ENCODE measurements at regions not wholly inside any gene's neighbourhood (a gene's known extent, or its start where the extent isn't known, plus 50 kb on each side); places are given as distances from the start of the nearest gene placed in this dataset.

DNA sequence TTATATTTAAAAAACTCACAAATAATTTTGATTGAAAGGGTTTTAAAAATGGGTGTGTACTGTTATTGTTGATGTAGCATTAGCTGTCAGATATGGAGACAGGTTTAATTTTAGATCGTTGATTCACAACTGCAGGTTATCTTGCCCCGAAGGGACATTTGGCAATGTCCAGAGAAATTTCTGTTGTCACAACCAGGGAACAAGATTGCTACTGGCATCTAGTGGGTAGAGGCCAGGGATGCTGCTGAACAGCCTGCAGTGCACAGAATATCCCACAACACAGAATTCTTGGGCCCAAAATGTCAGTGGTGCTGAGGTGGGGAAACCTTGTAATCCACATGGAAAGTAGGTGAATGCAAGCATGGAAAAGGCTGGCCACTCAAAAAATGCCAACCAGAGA is 114.9 kb downstream of the MAGEB17 start:
- Histone ChIP-seq H3K27me3 (ENCODE audit: control insufficient read depth, insufficient read depth, low read length) (no peaks in the 10 kb centered on the region), H3K4me1 (ENCODE audit: control insufficient read depth, insufficient read depth, low read length) (no peaks in the 10 kb centered on the region), H3K27ac (ENCODE audit: low read depth, low read length) (no peak overlapping the region), H3K4me3 (ENCODE audit: low read depth, low read length) (no peak overlapping the region), H3K36me3 (ENCODE audit: control insufficient read depth, insufficient read depth, low read length) (no peaks in the 10 kb centered on the region), H3K9me3 (ENCODE audit: control insufficient read depth, insufficient read depth, low read length) (peaks cover 4% of the 10 kb centered on the region; the same call in 1 of the 2 replicates), H3K9ac (ENCODE audit: low read depth, low read length) (no peak overlapping the region)

- no peaks in the 10 kb centered on the region for H3K27me3 ChIP-seq (ENCODE audit: control insufficient read depth, insufficient read depth, low read length)
- peaks cover 6% of the 10 kb centered on the region; the same call in 1 of the 2 replicates for H3K9me3 ChIP-seq (ENCODE audit: control insufficient read depth, insufficient read depth, low read length)
- H3K4me3 ChIP-seq (ENCODE audit: low read depth, low read length): no peak overlapping the region
- no peak overlapping the region for H3K27ac ChIP-seq (ENCODE audit: low read depth, low read length)
- no peaks in the 10 kb centered on the region for H3K36me3 ChIP-seq (ENCODE audit: control insufficient read depth, insufficient read depth, low read length)
- H3K4me1 ChIP-seq (ENCODE audit: control insufficient read depth, insufficient read depth, low read length): no peaks in the 10 kb centered on the region
- H3K9ac ChIP-seq (ENCODE audit: low read depth, low read length): no peak overlapping the region
Measured at GRCh38 chrX:16284842-16285241, 117.6 kb downstream of the MAGEB17 start.

DNA sequence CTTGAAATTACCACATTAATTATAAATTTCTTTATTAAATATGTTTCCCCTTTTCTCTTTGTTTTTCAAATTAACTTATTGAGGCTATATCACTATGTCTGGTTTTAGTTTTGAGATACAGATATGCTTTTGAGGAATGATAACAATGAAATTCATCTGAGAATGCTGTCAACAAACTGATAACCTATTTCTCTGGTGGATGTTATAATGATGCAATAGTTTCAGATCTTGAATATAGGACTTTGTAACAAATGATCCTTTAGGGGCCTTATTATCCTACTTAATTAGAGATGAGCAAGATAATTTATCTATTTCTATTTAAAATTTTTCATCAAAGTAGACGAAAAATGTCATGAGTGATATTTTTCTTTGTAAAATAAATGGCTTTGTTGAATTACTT is 123.7 kb downstream of the MAGEB17 start:
- H3K4me1 ChIP-seq (ENCODE audit: control insufficient read depth, insufficient read depth, low read length): peaks cover 9% of the 10 kb centered on the region; the same call in 1 of the 2 replicates
- H3K9me3 ChIP-seq (ENCODE audit: control insufficient read depth, insufficient read depth, low read length): peaks cover 4% of the 10 kb centered on the region; the same call in 1 of the 2 replicates
- no peaks in the 10 kb centered on the region for H3K27me3 ChIP-seq (ENCODE audit: control insufficient read depth, insufficient read depth, low read length)
- no peak overlapping the region for H3K9ac ChIP-seq (ENCODE audit: low read depth, low read length)
- H3K4me3 ChIP-seq (ENCODE audit: low read depth, low read length): no peak overlapping the region
- H3K27ac ChIP-seq (ENCODE audit: low read depth, low read length): no peak overlapping the region
- no peaks in the 10 kb centered on the region for H3K36me3 ChIP-seq (ENCODE audit: control insufficient read depth, insufficient read depth, low read length)

DNA sequence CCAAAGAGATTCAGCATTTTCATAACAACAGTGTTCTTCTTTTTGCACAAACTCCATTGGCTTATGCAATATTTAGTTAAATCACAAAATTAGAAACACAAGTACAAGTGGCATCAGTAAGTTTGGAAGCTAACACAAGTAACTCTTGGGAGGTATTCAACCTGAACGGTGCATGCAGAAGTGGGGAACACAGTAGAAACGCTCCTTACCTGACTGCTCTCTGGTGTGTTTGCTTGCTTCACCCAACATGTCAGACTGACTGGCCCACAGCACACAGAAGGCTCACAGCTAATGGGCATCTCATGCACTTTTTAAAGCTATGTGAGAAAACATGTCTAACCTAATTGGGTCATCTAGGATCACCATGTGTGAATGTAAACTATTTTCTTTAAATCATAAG is 133.6 kb downstream of the MAGEB17 start:
- Histone ChIP-seq H3K9ac (ENCODE audit: low read depth, low read length) (no peak overlapping the region), H3K36me3 (ENCODE audit: control insufficient read depth, insufficient read depth, low read length) (no peaks in the 10 kb centered on the region), H3K27me3 (ENCODE audit: control insufficient read depth, insufficient read depth, low read length) (no peaks in the 10 kb centered on the region), H3K4me3 (ENCODE audit: low read depth, low read length) (no peak overlapping the region), H3K4me1 (ENCODE audit: control insufficient read depth, insufficient read depth, low read length) (peaks cover 5% of the 10 kb centered on the region; the same call in 1 of the 2 replicates), H3K9me3 (ENCODE audit: control insufficient read depth, insufficient read depth, low read length) (no peaks in the 10 kb centered on the region), H3K27ac (ENCODE audit: low read depth, low read length) (no peak overlapping the region)

DNA sequence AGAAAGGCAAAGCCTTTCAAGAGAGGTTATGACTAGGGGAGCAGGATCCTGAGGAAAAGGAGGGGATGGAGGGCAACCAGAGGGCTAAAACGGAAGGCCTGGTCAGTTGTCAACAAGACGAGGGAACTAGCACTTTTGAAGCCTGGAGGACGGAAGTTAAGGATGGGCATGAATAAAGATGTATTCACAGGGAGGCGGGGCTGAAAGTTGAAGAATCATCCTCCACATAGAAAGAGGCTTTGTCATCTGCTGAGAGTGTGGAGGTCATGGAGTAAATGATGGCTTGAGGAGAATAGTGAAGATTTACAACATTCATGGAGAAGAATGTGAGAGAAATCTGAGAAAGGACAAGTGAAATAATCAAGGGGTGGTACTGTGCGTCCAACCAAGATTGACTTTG is 137.5 kb downstream of the MAGEB17 start:
- Histone ChIP-seq H3K4me3 (ENCODE audit: low read depth, low read length) (no peak overlapping the region), H3K27ac (ENCODE audit: low read depth, low read length) (no peak overlapping the region), H3K4me1 (ENCODE audit: control insufficient read depth, insufficient read depth, low read length) (peaks cover 6% of the 10 kb centered on the region), H3K27me3 (ENCODE audit: control insufficient read depth, insufficient read depth, low read length) (no peaks in the 10 kb centered on the region), H3K9ac (ENCODE audit: low read depth, low read length) (no peak overlapping the region), H3K36me3 (ENCODE audit: control insufficient read depth, insufficient read depth, low read length) (no peaks in the 10 kb centered on the region), H3K9me3 (ENCODE audit: control insufficient read depth, insufficient read depth, low read length) (no peaks in the 10 kb centered on the region)

DNA sequence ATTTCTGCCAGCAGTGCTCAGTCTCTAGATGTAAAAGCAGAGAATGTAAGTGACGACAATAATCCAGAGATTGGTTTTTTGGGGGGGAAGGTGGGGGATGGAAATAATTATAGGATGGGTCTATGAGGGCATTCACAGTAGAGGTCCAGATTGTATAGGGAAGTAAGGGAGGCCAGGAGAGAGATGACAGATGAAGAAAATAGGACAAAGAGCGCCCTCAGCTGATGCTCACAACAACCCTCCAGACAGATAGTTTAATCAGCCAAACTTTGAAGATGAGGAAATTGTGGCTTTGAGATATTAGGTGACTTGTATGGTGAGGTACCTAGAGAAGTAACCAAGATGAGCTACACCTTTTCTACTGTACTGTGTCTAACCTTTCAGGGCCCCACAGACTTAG is 137.9 kb downstream of the MAGEB17 start:
- H3K36me3 ChIP-seq (ENCODE audit: control insufficient read depth, insufficient read depth, low read length): no peaks in the 10 kb centered on the region
- H3K4me3 ChIP-seq (ENCODE audit: low read depth, low read length): no peak overlapping the region
- peaks cover 2% of the 10 kb centered on the region; the same call in 1 of the 2 replicates for H3K4me1 ChIP-seq (ENCODE audit: control insufficient read depth, insufficient read depth, low read length)
- H3K9ac ChIP-seq (ENCODE audit: low read depth, low read length): no peak overlapping the region
- no peaks in the 10 kb centered on the region for H3K27me3 ChIP-seq (ENCODE audit: control insufficient read depth, insufficient read depth, low read length)
- no peaks in the 10 kb centered on the region for H3K9me3 ChIP-seq (ENCODE audit: control insufficient read depth, insufficient read depth, low read length)
- no peak overlapping the region for H3K27ac ChIP-seq (ENCODE audit: low read depth, low read length)

GRCh38 chrX:16307950-16308349 is 140.7 kb downstream of the MAGEB17 start:
- H3K27me3 ChIP-seq (ENCODE audit: control insufficient read depth, insufficient read depth, low read length): no peaks in the 10 kb centered on the region
- H3K36me3 ChIP-seq (ENCODE audit: control insufficient read depth, insufficient read depth, low read length): no peaks in the 10 kb centered on the region
- H3K9ac ChIP-seq (ENCODE audit: low read depth, low read length): no peak overlapping the region
- no peak overlapping the region for H3K27ac ChIP-seq (ENCODE audit: low read depth, low read length)
- H3K4me1 ChIP-seq (ENCODE audit: control insufficient read depth, insufficient read depth, low read length): peaks cover 18% of the 10 kb centered on the region
- H3K4me3 ChIP-seq (ENCODE audit: low read depth, low read length): no peak overlapping the region
- H3K9me3 ChIP-seq (ENCODE audit: control insufficient read depth, insufficient read depth, low read length): no peaks in the 10 kb centered on the region

- no peak overlapping the region for H3K4me3 ChIP-seq (ENCODE audit: low read depth, low read length)
- H3K9ac ChIP-seq (ENCODE audit: low read depth, low read length): no peak overlapping the region
- no peaks in the 10 kb centered on the region for H3K36me3 ChIP-seq (ENCODE audit: control insufficient read depth, insufficient read depth, low read length)
- H3K27ac ChIP-seq (ENCODE audit: low read depth, low read length): no peak overlapping the region
- H3K9me3 ChIP-seq (ENCODE audit: control insufficient read depth, insufficient read depth, low read length): no peaks in the 10 kb centered on the region
- H3K4me1 ChIP-seq (ENCODE audit: control insufficient read depth, insufficient read depth, low read length): peaks cover 24% of the 10 kb centered on the region
- H3K27me3 ChIP-seq (ENCODE audit: control insufficient read depth, insufficient read depth, low read length): no peaks in the 10 kb centered on the region
Measured at GRCh38 chrX:16308773-16309172, 141.5 kb downstream of the MAGEB17 start.

GRCh38 chrX:16310326-16310725 is 143.0 kb downstream of the MAGEB17 start:
- Histone ChIP-seq H3K27me3 (ENCODE audit: control insufficient read depth, insufficient read depth, low read length) (no peaks in the 10 kb centered on the region), H3K9ac (ENCODE audit: low read depth, low read length) (no peak overlapping the region), H3K9me3 (ENCODE audit: control insufficient read depth, insufficient read depth, low read length) (no peaks in the 10 kb centered on the region), H3K36me3 (ENCODE audit: control insufficient read depth, insufficient read depth, low read length) (no peaks in the 10 kb centered on the region), H3K4me3 (ENCODE audit: low read depth, low read length) (no peak overlapping the region), H3K4me1 (ENCODE audit: control insufficient read depth, insufficient read depth, low read length) (peaks cover 36% of the 10 kb centered on the region), H3K27ac (ENCODE audit: low read depth, low read length) (no peak overlapping the region)

DNA sequence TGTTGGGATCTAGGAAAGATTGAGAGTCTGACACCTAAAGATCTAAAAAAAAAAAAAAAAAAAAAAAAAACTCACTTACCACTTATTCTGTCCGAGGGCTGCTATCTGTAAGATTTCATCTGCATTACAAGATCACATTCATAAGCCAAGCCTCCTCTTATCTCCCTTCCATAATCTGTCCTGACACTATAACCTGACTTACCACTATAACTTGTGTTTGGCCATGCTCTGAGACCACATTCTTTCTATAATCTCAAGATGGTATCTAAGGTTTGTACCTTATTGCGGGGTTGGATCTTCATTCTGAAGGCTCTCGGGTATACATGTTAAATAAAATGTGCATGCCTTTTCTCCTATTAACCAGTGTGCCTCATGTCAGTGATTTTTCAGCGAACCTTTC is 144.4 kb downstream of the MAGEB17 start:
- Histone ChIP-seq H3K27ac (ENCODE audit: low read depth, low read length) (no peak overlapping the region), H3K27me3 (ENCODE audit: control insufficient read depth, insufficient read depth, low read length) (no peaks in the 10 kb centered on the region), H3K36me3 (ENCODE audit: control insufficient read depth, insufficient read depth, low read length) (no peaks in the 10 kb centered on the region), H3K4me1 (ENCODE audit: control insufficient read depth, insufficient read depth, low read length) (peaks cover 40% of the 10 kb centered on the region), H3K9me3 (ENCODE audit: control insufficient read depth, insufficient read depth, low read length) (no peaks in the 10 kb centered on the region), H3K4me3 (ENCODE audit: low read depth, low read length) (no peak overlapping the region), H3K9ac (ENCODE audit: low read depth, low read length) (no peak overlapping the region)

DNA sequence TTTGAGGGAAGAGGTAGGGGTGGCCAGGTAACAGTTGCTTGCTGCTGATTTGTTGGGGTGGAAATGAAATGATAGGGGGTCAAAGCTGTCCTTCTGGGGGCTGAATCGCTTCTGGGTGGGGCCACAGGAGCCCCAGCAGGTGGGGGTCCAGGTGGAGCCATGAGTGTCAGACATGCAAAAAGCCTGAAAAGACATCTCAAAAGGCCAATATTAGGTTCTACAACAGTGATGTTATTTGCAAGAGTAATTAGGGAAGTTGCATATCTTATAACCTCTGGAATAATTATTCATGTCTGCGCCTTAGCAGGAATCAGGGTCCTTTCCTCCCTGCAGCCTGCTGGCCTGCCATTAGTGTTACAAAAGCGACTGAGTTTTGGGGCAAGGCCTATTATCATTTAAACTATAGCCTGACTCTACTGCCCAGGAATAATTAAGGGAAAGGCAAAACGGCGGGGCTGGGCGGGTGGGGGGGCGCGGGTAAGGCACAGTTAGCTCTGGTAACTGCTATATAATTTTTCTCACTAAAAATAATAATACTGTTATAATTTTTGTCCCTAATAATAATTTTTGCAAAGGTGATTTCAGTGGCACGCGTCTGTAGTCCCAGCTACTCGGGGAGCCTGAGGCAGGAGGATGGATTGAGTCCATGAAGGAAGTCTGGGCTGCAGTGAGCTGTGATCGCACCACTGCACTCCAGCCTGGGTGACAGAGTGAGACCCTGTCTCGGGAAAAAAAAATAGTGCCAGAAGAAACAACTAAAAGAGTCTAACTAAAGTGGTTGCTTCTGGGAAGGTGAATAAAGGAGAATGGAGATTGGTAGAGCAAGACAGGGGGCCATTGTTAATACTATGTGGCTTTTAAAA is 145.7 kb downstream of the MAGEB17 start:
- Histone ChIP-seq H3K36me3 (ENCODE audit: control insufficient read depth, insufficient read depth, low read length) (no peaks in the 10 kb centered on the region), H3K27ac (ENCODE audit: low read depth, low read length) (peak overlapping the region; percentile 74), H3K27me3 (ENCODE audit: control insufficient read depth, insufficient read depth, low read length) (no peaks in the 10 kb centered on the region), H3K9ac (ENCODE audit: low read depth, low read length) (no peak overlapping the region; the same call in 1 of the 2 replicates), H3K4me1 (ENCODE audit: control insufficient read depth, insufficient read depth, low read length) (peaks cover 40% of the 10 kb centered on the region), H3K9me3 (ENCODE audit: control insufficient read depth, insufficient read depth, low read length) (no peaks in the 10 kb centered on the region), H3K4me3 (ENCODE audit: low read depth, low read length) (no peak overlapping the region)
